Osteocyte (in vitro differentiated cells): ENCODE measurements at regions not wholly inside any gene's neighbourhood (a gene's known extent, or its start where the extent isn't known, plus 50 kb on each side); places are given as distances from the start of the nearest gene placed in this dataset.
"Not testable (repeated sequence)": the region's sequence is repeated elsewhere in the genome, so short reads cannot be mapped to it uniquely, and the experiment has no call there.

ENCODE experiments used
- DNase-seq: peaks from one replicate; pipeline ENCODE4 v3.0.0; 2021; ENCODE audit warnings: mixed read lengths; ENCODE audit not compliant: unreplicated experiment; ENCODE audit errors: extremely low spot score
- H3K27ac Mint-ChIP-seq: one replicate; pipeline ENCODE4 v1.8.0; 2021; ENCODE audit warnings: mild to moderate bottlenecking, mixed read lengths; ENCODE audit not compliant: unreplicated experiment
- H3K27me3 Mint-ChIP-seq: one replicate; pipeline ENCODE4 v1.8.0; 2021; ENCODE audit warnings: mixed read lengths; ENCODE audit not compliant: unreplicated experiment
- H3K36me3 Mint-ChIP-seq: one replicate; pipeline ENCODE4 v1.8.0; 2021; ENCODE audit warnings: mixed read lengths; ENCODE audit not compliant: unreplicated experiment
- H3K4me1 Mint-ChIP-seq: one replicate; pipeline ENCODE4 v1.8.0; 2021; ENCODE audit warnings: mixed read lengths; ENCODE audit not compliant: unreplicated experiment
- H3K4me3 Mint-ChIP-seq: one replicate; pipeline ENCODE4 v1.8.0; 2021; ENCODE audit warnings: mild to moderate bottlenecking, moderate library complexity, mixed read lengths; ENCODE audit not compliant: unreplicated experiment
- H3K9me3 Mint-ChIP-seq: one replicate; pipeline ENCODE4 v1.8.0; 2021; ENCODE audit warnings: mixed read lengths; ENCODE audit not compliant: unreplicated experiment
- TF ChIP-seq, protein P1 (sequence below): fragments of 200-600 bp; sonication (generic); IDR thresholded peaks from 2 replicates; pipeline ENCODE4 v1.5.0; 2021; ENCODE audit warnings: antibody characterized with exemption, mild to moderate bottlenecking, moderate library complexity

DNA sequence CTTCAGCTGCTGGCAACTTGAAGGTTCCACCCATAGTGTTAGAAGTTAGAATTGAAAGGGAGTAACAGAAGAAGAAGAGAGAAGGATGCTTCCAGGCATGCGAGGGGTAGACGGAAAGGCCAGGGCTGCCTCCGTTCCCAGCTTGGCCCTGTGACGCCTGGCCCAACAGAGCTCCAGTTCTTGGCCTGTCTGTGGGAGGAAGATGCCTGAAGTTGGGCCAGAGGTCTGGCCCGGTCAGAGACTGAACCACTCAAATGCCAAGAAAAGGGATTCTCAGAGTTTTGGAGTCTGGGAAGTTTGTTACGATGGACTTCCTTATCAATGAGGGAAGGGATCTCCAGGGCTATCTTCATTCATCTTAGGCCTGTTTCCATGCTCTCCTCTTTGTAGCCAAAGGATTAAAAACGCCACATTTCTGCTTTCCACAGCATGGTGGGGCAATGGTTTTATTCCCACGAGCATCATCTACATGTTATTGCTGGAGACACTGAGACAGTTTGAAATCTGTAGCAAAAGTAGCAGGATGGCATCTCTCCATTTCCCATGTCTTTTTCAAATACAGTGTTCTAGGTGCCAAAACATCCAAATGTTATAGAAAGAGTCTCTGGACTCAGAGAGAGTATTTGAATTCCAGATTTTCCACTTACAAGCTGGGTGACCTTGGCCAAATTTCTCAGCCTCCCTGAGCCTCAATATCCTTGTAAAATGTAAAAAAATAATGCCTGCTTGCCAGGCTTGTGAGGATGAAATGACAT, 65.4 kb upstream of the ANKRD55 start:
- no peak overlapping the region for H3K4me3 Mint-ChIP-seq
- TF ChIP-seq, protein P1, sequence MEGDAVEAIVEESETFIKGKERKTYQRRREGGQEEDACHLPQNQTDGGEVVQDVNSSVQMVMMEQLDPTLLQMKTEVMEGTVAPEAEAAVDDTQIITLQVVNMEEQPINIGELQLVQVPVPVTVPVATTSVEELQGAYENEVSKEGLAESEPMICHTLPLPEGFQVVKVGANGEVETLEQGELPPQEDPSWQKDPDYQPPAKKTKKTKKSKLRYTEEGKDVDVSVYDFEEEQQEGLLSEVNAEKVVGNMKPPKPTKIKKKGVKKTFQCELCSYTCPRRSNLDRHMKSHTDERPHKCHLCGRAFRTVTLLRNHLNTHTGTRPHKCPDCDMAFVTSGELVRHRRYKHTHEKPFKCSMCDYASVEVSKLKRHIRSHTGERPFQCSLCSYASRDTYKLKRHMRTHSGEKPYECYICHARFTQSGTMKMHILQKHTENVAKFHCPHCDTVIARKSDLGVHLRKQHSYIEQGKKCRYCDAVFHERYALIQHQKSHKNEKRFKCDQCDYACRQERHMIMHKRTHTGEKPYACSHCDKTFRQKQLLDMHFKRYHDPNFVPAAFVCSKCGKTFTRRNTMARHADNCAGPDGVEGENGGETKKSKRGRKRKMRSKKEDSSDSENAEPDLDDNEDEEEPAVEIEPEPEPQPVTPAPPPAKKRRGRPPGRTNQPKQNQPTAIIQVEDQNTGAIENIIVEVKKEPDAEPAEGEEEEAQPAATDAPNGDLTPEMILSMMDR: no peak
- H3K9me3 Mint-ChIP-seq: no peaks in the 10 kb centered on the region
- H3K36me3 Mint-ChIP-seq: no peaks in the 10 kb centered on the region
- H3K4me1 Mint-ChIP-seq: peaks cover 10% of the 10 kb centered on the region
- no peak for DNase-seq
- no peak overlapping the region for H3K27ac Mint-ChIP-seq
- H3K27me3 Mint-ChIP-seq: no peaks in the 10 kb centered on the region

DNA sequence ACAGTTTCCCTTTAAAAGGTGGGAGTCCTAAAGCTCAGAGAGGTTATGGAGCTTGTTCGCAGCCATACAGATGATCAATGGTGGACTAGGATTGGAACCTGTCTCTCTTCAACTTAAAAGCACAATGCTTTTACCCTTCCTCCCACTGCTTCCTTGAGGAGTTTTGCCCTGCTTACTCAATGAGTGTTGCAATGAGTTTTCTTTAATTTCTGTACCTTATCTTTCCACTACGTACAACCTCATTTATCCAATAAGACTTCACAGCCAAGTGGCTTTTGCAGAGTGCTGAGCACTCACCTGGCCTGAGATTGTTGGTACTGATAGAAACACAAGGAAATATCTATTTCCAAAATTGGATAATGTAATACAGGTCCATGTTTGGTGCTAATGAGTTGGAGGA, 64.7 kb upstream of the ANKRD55 start:
- Mint-ChIP-seq H3K4me1 (peaks cover 10% of the 10 kb centered on the region), H3K36me3 (no peaks in the 10 kb centered on the region), H3K9me3 (no peaks in the 10 kb centered on the region), H3K27ac (no peak overlapping the region), H3K4me3 (no peak overlapping the region), H3K27me3 (no peaks in the 10 kb centered on the region)
- DNase-seq: no peak
- TF ChIP-seq, protein P1: no peak

DNA sequence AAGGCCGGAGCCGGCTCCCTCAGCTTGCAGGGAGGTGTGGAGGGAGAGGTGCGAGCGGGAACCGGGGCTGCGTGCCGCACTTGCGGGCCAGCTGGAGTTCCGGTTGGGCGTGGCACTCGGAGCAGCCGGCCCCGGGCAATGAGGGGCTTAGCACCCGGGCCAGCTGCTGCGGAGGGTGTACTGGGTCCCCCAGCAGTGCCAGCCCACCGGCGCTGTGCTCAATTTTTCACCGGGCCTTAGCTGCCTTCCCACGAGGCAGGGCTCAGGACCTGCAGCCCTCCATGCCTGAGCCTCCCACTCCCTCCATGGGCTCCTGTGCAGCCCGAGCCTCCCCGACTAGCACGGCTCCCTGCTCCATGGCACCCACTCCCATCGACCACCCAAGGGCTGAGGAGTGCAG, 62.2 kb upstream of the ANKRD55 start:
- not testable (repeated sequence) for H3K9me3 Mint-ChIP-seq, H3K4me3 Mint-ChIP-seq, H3K27me3 Mint-ChIP-seq, DNase-seq, H3K36me3 Mint-ChIP-seq, H3K27ac Mint-ChIP-seq
- peaks cover 21% of the 10 kb centered on the region for H3K4me1 Mint-ChIP-seq

DNA sequence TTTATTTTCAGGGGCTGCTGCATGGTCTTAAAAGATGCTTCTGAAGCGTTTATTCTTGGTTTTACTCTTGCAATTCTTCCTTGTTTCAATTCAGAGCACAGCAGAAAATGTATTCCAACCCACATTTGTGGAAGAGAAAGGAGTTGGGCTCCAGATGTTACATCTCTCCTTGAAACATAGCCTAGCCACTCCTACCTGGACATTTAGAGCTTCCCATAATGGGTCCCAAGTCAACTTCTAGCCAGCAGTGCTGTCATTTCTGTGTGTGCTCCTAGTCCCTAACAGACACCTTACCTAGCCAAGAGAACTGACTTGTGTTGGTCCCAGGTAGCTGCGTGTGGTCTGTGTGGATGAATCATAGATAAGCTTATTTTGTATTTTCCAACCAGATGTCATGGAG, 61.2 kb upstream of the ANKRD55 start:
- H3K9me3 Mint-ChIP-seq: no peaks in the 10 kb centered on the region
- no peak overlapping the region for H3K4me3 Mint-ChIP-seq
- no peaks in the 10 kb centered on the region for H3K36me3 Mint-ChIP-seq
- no peak overlapping the region for H3K27ac Mint-ChIP-seq
- DNase-seq: no peak
- peaks cover 24% of the 10 kb centered on the region for H3K4me1 Mint-ChIP-seq
- H3K27me3 Mint-ChIP-seq: no peaks in the 10 kb centered on the region
- TF ChIP-seq, protein P1: no peak

DNA sequence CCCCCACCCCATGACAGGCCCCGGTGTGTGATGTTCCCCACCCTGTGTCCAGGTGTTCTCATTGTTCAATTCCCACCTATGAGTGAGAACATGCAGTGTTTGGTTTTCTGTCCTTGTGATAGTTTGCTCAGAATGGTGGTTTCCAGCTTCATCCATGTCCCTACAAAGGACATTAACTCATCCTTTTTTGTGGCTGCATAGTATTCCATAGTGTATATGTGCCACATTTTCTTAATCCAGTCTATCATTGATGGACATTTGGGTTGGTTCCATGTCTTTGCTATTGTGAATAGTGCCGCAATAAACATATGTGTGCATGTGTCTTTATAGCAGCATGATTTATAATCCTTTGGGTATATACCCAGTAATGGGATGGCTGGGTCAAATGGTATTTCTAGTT, 59.7 kb upstream of the ANKRD55 start:
- H3K27me3 Mint-ChIP-seq, H3K4me3 Mint-ChIP-seq, H3K27ac Mint-ChIP-seq, H3K36me3 Mint-ChIP-seq, H3K9me3 Mint-ChIP-seq, DNase-seq: not testable (repeated sequence)
- H3K4me1 Mint-ChIP-seq: peaks cover 24% of the 10 kb centered on the region

DNA sequence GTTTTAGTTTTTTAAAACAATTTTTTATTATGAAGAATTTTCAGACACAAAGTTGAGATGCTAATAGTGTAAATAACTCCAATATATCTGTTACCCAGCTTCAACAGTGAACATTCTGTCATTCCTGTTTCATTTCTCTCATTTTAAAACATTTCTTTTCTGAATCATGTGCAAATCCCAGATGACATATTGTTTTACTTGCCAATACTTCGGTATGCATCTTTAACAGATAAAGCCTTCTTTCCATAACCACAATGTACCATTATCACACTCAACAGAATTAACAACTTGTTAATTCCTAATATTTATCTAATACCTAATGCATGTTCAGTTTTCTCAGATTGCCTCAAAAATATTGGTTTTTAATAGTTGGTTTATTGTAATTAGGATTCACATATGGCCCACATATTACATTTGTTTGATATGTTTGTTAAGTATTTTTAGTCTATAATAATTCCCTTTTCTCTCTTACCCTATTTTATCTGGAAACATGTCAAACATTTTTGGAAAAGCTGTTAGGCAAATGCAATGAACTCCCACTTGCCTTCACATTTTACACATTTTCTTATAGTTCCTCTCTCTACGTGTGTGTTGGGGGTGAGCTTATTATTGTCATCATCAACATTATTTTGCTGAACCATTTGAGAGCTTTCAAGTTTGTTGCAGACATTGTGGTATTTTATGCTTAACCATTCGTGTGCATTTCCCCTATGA, 58.7 kb upstream of the ANKRD55 start:
- Mint-ChIP-seq H3K27me3 (no peaks in the 10 kb centered on the region), H3K27ac (no peak overlapping the region), H3K9me3 (no peaks in the 10 kb centered on the region), H3K36me3 (no peaks in the 10 kb centered on the region), H3K4me3 (no peak overlapping the region), H3K4me1 (peaks cover 29% of the 10 kb centered on the region)
- DNase-seq: no peak
- TF ChIP-seq, protein P1: no peak
